ENCODE measurements at regions not wholly inside any gene's neighbourhood (a gene's known extent, or its start where the extent isn't known, plus 50 kb on each side); places are given as distances from the start of the nearest gene placed in this dataset.
A peak's percentile ranks its signal among the peaks of the same experiment; 100 is the strongest.
"Not testable (repeated sequence)": the region's sequence is repeated elsewhere in the genome, so short reads cannot be mapped to it uniquely, and the experiment has no call there.

DNA sequence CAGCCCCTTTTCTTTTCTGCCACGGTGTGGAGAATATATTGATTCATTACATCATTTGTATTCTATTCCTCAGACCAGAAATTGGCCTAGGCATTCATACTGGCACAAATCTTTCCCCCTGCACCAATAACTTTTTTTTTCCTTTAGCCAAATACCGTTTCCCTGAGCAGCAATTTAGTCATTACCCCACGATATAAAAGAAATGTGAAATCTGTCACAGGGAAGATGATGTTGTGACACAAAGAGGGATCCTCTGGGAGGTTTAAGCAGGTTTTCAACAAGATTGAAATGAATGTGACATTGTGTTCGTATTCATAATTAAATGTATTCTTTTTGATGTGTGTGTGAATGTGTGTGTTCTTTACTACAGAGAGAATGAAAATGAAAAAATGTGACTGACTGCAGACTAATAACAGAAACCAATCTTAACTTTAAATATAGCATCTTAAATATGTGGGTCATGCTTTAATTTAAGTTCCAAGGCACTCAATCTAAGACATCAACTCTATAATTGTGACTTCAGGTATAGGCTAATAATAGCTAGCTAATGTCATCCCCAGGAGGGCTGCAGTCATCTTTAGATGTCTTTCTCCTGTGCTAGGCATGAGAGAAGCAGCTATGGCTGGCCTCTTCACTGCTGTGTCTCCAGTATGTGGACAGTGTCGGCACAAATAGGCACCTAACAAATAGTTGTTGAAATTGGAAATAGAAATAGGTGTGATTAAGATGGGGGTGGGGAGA, 177.7 kb downstream of the BTBD3 start:
- no peak for DNase-seq (ENCODE audit: low read depth)
- in situ Hi-C loops (cut with HindIII; ENCODE audit: low pct_unique_long_range_greater_than_20kb, low sequenced_read_pairs), result no loop called here

DNA sequence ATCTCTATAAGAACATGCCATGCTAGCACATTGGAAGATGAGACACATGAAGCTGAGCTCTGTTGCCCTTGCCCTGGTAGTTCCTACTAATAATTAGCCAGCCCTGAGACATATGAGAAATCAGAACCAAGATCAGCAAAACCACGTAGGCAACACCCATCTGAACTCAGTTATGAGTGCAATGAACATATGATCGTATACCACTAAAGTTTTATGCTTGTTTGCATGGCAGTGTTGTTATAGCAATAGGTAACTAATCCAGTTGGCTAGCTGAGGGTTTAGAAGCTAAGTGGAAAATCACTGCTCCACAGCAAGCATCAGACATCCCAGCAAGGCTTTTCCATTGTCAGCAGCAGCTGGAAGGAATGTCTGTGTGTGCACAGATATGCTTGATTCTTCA, 180.7 kb downstream of the BTBD3 start:
- peak; percentile 19 for DNase-seq (ENCODE audit: low read depth)
- in situ Hi-C loops (cut with HindIII; ENCODE audit: low pct_unique_long_range_greater_than_20kb, low sequenced_read_pairs), result no loop called here

DNA sequence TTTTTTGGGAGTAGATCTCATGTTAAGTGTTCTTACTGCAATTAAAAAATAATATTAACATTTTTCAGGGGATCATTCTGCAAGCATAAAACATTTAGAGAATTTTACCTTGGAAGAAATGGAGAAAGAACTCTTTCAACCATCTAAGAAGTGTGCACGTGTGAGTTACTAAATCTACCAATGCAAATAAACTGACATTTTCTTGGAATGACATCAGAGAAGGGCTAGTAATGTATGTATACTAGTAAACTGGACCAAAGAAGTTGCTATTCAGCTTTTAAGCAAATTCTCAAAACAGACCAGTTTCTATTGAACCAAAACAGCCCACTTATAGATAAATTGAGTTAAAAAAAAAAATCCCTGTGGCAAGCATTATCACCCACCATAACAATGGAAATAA, 191.2 kb downstream of the BTBD3 start:
- in situ Hi-C loops (cut with HindIII; ENCODE audit: low pct_unique_long_range_greater_than_20kb, low sequenced_read_pairs), result no loop called here
- DNase-seq (ENCODE audit: low read depth), result no peak

DNA sequence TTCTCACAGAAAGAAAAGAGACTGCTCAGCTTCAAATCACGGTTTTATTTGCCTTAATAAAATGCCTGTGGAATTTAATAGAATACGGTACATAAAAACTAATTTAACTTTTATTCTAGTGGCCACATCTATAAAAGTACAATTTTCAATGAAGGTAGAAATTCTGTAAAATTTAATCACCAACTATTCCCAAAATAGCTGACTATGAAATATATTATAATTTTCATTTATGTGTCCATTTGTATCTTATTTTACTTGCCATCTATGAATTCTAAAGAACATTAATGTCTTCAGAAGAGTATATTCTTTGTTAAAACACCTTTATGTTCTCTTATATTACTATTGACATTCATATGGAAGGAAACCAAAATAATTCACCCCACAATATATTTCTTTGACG, 192.6 kb downstream of the BTBD3 start:
- in situ Hi-C loops (cut with HindIII; ENCODE audit: low pct_unique_long_range_greater_than_20kb, low sequenced_read_pairs), result no loop called here
- no peak for DNase-seq (ENCODE audit: low read depth)

DNA sequence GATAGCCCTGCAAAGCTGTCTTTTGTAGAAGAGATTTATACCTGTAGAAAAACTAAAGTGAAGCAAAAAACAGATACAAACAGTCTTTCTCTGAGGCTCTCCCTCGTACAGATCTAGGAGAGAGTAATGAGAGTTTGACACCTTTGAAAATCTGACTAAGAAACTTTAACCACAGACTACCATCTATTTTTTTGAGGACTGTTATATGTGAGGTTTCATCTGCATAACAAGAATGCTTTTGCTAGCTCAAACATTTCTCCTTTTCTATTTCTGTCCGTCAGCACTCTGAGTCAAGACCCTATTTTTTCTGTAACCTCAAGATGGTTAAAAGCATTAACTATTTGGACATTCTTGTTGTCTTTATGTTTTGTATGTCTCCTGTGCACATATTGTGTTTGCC, 193.0 kb downstream of the BTBD3 start:
- in situ Hi-C loops (cut with HindIII; ENCODE audit: low pct_unique_long_range_greater_than_20kb, low sequenced_read_pairs), result no loop called here
- no peak for DNase-seq (ENCODE audit: low read depth)

DNA sequence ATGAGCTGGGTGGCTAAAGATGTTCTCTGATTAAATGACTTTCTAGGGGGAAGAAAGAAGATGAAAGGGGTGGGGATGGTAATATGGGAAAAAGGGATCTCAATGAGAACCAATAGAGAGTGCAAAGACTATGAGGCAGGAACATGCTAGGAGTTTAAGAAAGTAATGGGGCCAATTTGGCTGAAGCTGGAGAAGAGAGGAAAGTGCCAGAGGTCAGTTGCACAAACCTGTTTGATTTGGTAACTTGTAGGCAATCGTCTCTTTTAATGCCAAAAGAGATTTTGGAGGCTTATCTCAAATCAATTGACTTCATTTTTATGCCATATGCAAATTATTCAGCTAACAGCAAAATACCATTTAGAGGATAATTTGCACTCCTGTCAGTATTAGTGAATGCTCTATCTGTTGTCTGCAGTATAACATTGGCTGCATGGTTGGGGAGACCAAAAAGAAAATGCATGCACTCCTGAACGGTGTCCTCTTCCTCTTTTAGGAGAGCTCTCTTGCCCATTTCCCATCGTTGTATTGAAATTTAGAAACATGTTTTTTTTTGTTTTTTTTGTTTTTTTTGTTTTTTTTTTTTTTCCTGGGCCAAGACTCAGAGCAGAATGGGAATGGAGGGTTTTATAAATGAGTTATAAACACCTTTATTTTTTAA, 193.9 kb downstream of the BTBD3 start:
- in situ Hi-C loops (cut with HindIII; ENCODE audit: low pct_unique_long_range_greater_than_20kb, low sequenced_read_pairs), result no loop called here
- no peak for DNase-seq (ENCODE audit: low read depth)

DNA sequence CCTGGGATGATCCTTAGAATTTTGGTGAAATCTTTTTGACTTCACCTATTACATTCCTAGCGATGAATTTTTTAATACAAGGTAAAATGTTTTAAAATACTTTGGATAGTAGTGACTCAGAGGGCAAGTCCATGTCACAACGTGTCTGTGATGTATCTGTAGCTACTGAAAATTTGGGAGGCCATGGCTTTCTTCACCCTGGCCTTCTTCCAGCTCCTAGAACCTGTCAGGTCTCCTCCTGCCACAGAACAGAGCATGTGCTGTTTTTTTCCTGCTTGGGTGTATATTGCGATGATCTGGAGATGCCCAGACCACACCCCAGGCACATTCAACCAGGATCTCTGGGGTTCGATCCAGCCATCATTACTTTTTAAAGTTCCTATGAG, 194.4 kb downstream of the BTBD3 start:
- no peak for DNase-seq (ENCODE audit: low read depth)
- in situ Hi-C loops (cut with HindIII; ENCODE audit: low pct_unique_long_range_greater_than_20kb, low sequenced_read_pairs), result no loop called here

DNA sequence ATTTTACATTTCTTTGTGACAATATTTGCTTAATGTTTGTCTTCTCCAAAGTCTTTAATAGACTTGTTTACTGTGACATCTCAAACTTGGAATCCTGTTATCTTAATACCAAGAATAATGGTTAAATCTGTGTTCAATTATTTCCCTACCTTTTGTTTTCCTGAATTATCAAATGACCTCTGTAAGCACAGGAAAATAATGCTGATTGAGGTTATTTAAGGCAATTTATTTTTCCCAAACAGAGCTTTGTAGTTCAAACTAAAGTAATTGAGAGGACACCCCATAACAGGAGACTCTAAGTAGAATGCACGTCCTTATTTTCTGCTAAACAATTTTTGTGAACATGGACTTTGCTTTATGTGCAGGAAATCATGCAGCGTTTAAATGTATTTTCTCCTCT, 195.0 kb downstream of the BTBD3 start:
- in situ Hi-C loops (cut with HindIII; ENCODE audit: low pct_unique_long_range_greater_than_20kb, low sequenced_read_pairs), result no loop called here
- DNase-seq (ENCODE audit: low read depth), result no peak

DNA sequence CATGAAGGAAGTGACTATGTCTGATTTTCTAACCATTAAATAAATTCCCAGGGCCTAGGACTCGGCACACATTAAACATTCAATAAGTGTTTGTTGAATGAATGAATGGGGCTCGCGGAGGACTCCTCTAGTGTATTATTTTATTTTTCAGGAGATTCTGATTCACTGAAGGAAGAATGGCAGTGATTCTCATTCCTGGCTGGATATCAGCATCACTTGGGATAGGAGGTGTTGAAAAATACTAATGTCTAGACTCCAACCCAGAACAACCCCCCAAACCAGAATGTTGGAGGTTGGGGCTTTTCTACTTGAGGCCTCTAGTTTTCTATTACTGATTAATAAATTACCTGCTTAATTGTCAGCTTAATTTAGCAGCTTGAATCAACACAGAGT, 195.4 kb downstream of the BTBD3 start:
- no peak for DNase-seq (ENCODE audit: low read depth)
- in situ Hi-C loops (cut with HindIII; ENCODE audit: low pct_unique_long_range_greater_than_20kb, low sequenced_read_pairs), result no loop called here

DNA sequence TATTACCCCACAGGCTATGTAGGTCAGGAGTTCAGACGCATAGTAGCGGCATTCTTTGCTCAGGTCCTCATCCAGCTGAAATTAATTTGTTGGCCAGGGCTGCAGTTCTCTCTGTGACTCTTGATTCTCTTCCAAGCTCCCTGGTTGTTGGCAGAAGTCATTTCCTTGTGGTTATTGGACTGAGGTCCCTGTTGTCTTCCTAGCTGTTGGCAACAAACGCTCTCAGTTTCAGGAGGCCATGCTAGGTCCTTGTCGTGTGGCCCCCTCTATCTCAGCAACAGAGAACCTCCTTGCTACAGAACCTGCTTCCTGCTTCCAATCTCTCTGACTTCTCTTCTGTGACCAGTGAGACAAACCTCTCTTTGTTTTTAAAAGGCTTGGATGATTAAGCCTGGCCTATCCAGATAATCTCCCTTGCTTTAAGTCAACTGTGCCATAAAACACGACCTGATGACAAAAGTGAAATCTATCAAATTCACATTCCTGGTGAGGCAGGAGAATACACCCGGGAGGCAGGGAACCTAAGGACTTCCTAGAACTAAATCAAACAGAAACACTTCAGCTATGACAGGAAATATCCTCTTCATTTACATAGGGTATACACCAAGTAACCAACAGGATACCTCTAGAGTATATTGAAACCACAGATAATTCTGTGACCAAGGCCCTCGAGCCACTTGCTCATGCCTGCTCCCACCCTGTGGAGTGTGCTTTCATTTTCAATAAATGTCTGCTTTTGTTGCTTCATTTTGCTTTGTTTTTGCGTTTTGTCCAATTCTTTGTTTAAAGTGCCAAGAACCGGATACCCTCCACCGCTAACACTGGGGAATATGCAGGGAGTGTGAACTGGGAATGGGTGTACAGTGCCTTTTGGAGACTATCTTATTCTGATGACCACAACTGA, 196.0 kb downstream of the BTBD3 start:
- peak; percentile 41 for DNase-seq (ENCODE audit: low read depth)
- in situ Hi-C loops (cut with HindIII; ENCODE audit: low pct_unique_long_range_greater_than_20kb, low sequenced_read_pairs), result no loop called here

DNA sequence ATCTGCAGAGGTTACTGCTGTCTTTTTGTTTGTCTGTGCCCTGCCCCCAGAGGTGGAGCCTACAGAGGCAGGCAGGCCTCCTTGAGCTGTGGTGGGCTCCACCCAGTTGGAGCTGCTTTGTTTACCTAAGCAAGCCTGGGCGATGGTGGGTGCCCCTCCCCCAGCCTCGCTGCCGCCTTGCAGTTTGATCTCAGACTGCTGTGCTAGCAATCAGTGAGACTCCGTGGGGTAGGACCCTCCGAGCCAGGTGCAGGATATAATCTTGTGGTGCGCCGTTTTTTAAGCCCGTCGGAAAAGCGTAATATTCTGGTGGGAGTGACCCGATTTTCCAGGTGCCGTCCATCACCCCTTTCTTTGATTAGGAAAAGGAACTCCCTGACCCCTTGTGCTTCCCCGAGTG, 211.4 kb downstream of the BTBD3 start:
- in situ Hi-C loops (cut with HindIII; ENCODE audit: low pct_unique_long_range_greater_than_20kb, low sequenced_read_pairs); DNase-seq (ENCODE audit: low read depth): not testable (repeated sequence)

DNA sequence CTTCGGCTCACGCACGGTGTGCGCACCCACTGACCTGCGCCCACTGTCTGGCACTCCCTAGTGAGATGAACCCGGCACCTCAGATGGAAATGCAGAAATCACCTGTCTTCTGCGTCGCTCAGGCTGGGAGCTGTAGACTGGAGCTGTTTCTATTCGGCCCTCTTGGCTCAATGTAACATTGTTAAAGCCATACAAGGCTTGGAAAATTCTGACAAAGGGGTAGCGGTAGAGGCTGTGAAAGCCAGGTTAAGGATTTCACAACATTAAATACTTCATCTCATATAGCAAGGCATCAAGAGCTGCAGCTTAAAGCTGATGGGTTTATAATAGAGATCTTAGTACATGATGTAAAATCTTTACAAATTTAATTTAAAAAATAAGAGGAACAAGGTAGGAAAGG, 211.8 kb downstream of the BTBD3 start:
- DNase-seq (ENCODE audit: low read depth); in situ Hi-C loops (cut with HindIII; ENCODE audit: low pct_unique_long_range_greater_than_20kb, low sequenced_read_pairs): not testable (repeated sequence)

DNA sequence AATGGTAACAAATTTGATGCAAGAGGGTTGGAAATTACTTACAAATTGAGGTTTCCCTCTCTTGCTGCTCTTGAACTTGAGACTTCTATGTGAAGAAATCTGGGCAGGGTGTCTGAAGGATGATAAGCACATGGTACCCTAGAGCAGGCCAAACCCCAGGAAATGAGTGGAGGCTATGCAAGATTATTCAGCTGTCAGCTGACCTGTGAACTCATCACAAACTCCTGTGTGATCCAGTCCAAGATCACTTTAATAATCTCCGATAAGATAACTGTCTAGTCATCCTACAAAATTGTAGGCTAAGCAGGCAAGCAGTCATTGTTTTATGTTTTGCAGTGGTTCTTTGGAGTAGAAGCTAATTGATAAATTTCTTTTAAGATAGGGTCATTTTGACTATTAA, 213.1 kb downstream of the BTBD3 start:
- no peak for DNase-seq (ENCODE audit: low read depth)
- in situ Hi-C loops (cut with HindIII; ENCODE audit: low pct_unique_long_range_greater_than_20kb, low sequenced_read_pairs), result no loop called here

DNA sequence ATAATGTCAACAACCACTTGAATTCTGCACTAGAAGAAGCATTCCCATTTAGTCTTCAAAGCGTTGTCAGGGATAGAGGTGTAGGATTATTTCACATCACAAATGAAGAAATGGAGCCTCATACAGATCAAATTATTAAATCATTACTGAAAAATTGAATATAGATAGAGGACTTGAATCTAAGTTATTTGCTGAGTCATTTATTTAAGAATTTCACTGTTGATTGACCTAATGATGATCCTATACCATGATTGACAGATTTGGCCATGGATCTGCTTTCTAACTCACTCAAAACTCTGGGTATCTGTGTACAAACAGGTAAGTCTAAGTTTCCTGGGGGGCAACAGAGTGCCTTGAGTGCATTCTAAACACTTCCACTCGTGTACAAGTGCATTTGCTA, 215.9 kb downstream of the BTBD3 start:
- no peak for DNase-seq (ENCODE audit: low read depth)
- in situ Hi-C loops (cut with HindIII; ENCODE audit: low pct_unique_long_range_greater_than_20kb, low sequenced_read_pairs), result no loop called here

DNA sequence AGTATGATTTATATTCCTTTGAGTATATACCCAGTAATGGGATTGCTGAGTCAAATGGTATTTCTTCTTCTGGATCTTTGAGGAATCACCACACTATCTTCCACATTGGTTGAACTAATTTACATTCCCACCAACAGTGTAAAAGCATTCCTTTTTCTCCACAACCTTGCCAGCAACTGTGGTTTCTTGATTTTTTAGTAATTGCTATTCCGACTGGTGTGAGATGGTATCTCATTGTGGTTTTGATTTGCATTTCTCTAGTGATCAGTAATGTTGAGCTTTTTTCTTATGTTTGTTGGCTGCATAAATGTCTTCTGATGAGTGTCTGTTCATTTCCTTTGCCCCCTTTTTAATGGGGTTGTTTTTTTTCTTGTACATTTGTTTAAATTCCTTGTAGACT, 228.3 kb downstream of the BTBD3 start:
- DNase-seq (ENCODE audit: low read depth); in situ Hi-C loops (cut with HindIII; ENCODE audit: low pct_unique_long_range_greater_than_20kb, low sequenced_read_pairs): not testable (repeated sequence)

DNA sequence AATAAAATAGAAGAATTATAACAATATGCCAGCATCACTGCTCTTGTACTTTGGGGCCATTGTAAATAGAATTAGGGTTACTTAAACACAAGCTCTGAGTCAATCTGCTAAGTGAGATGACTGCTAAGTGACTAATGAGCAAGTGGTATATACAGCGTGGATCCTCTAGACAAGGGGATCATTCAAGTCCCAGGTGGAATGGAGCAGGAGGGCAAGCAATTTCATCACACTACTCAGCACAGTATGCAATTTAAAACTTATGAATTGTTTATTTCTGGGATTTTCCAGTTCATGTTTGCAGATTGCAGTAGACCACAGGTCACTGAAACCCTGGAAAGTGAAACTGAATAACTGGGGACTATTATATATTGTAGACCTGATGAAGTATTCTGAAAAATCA, 235.3 kb downstream of the BTBD3 start:
- DNase-seq (ENCODE audit: low read depth), result no peak

DNA sequence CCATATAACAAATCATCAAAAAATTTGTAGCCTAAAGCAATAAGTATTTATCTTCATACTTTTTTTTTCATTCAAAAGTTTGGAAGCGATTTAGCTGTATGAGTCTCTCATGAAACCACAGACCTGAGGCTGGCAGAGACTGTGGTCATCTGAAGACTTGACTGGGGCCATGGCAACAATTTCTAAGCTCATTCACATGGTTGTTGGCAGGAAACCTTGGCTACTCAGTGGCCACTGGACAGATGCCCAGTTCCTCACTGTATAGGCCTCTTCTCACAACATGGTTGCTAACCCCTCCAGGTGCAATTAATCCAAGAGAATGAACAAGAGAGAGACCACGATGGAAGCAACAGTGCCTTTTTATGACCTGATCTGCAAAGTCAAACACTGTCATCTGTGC, 235.9 kb downstream of the BTBD3 start:
- DNase-seq (ENCODE audit: low read depth), result no peak
- in situ Hi-C loops (cut with HindIII; ENCODE audit: low pct_unique_long_range_greater_than_20kb, low sequenced_read_pairs), result no loop called here

More for the DNA sequence above, 235.3 kb downstream of the BTBD3 start:
- in situ Hi-C loops (cut with HindIII; ENCODE audit: low pct_unique_long_range_greater_than_20kb, low sequenced_read_pairs), result no loop called here

DNA sequence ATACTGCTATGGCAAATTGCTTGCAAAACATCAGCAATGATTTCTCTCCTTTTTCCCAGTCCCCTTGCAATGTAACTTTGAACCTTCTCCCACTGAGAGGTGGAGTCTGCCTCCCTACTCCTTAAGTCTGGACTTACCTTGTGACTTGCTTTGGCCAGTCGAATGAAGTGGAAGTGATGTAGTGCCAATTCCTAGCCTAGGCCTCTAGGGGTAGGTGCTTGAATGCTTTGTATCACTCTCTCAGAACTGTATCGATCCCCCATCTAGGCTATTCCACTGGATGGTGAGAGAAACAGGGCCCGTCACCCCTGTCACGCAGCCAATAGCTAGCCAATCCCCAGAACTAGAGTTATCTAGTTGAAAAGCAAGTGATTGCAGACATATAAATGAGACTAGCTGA, 238.6 kb downstream of the BTBD3 start:
- DNase-seq (ENCODE audit: low read depth), result no peak
- in situ Hi-C loops (cut with HindIII; ENCODE audit: low pct_unique_long_range_greater_than_20kb, low sequenced_read_pairs), result no loop called here

DNA sequence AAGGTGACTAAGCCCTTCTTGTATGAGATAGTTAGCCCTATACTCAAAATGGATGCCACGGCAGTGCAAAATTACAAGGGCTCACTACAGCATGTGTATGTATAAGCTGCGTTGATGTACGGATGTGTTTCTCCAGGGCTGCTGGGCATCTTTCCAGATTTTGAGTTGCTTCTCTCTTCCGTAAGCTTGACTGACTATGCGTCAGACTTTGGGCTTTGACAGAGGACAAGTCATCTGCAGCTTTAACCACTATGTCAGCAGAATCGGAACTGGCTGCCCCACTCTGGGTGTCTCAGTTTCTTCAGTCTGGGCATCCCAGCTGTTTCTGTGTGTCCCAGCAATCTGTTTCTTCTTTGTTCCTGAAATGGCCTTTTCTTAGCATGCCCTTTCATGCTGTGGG, 241.6 kb downstream of the BTBD3 start:
- in situ Hi-C loops (cut with HindIII; ENCODE audit: low pct_unique_long_range_greater_than_20kb, low sequenced_read_pairs), result no loop called here
- DNase-seq (ENCODE audit: low read depth), result no peak

Measured in Caki2 (cell line).